ENCODE measurements at regions not wholly inside any gene's neighbourhood (a gene's known extent, or its start where the extent isn't known, plus 50 kb on each side); places are given as distances from the start of the nearest gene placed in this dataset.

DNA sequence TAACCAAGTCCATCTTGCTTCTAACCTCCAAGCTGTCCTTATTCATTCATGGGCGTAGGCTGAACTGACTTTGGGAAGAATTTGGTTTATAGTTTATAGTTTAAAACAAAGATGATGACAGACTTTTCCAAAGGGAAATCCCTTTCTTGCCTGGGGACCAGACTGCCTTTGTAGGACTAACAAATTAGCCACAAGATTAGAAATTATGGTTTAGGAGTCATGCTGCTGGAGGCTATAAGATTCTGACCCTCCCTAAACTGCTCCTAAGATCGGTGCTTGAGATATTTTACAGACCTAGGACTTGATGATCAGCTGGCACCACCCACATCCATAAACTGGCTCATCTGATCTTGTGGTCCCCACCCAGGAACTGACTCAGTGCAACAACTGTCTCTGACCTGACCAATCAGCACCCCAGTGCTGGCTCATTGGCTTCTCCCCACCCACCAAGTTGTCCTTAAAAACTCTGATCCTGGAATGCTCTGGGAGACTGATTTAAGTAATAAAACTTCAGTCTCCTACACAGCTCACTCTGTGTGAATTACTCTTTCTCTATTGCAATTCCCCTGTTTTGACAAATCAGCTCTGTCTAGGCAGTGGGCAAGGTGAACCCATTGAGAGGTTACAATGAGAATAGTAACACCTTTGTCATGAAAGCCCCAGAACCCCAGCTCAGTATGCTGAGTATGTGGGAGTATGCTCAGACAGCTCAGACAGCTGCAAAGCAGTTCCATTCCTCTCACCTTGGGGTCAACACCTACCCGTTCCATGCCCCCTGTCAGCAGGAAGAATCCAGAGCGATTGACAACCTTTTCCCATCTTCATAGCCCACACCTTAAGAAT, 51.6 kb upstream of the C15orf39 start:
- TF ChIP-seq FOXP2 (optimal IDR thresholded peaks at IDR 0.05; ENCODE audit: borderline replicate concordance, extremely low read depth, extremely low read length, insufficient read depth) (no peak), REST (IDR thresholded peaks at IDR 0.05; ENCODE audit: insufficient read depth in 1 of 2, low read depth in 2 of 2, low read length in 2 of 2) (no peak), TAF1 (IDR thresholded peaks at IDR 0.05; ENCODE audit: borderline replicate concordance, insufficient read depth, low read length) (no peak), POLR2AphosphoS5 (IDR thresholded peaks at IDR 0.05; ENCODE audit: low read depth, low read length) (no peak), SIN3A (IDR thresholded peaks at IDR 0.05; ENCODE audit: borderline replicate concordance, insufficient read depth, low read length) (no peak)

DNA sequence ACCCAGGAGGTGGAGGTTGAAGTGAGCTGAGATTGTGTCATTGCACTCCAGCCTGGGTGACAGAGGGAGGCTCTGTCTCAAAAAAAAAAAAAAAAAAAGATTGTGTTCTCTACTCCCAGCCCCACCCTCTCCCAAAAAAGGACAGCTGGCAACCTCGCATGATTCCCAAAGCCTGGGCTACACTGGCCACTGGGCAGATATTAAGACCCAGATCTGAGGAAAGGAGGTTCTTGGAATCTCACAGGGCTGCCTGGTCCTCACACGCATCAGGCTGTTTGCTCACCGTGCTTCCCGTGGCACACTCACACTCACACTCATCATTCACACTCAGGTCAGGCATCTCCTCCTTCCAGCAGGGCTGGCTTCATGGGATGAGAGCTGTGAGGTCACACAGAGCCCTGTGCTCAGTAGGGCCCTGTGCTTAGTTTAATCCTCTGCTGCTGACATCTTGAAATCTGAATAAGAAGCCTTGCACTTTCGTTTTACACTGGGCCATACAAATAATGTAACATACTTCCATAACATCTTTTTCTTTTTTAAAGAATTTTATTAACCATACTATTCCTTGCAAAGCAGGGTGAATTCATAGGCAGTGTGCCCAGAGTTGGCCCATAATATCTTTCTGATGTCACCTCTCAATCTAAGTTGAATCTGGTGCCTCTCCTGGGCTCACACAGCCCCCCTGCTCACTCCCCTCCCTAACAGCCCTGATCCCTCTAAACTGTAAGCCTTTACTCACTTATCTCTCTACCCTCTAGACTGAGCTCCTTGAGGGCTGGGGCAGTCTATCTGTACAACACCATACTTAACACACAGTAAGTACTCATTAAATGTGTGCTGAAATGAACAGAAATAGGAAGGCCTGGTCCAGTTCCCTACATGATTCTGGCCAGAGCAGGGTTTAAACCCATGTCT, 50.2 kb upstream of the C15orf39 start:
- TF ChIP-seq TAF1 (IDR thresholded peaks at IDR 0.05; ENCODE audit: borderline replicate concordance, insufficient read depth, low read length) (no peak), REST (IDR thresholded peaks at IDR 0.05; ENCODE audit: insufficient read depth in 1 of 2, low read depth in 2 of 2, low read length in 2 of 2) (no peak), SIN3A (IDR thresholded peaks at IDR 0.05; ENCODE audit: borderline replicate concordance, insufficient read depth, low read length) (no peak), POLR2AphosphoS5 (IDR thresholded peaks at IDR 0.05; ENCODE audit: low read depth, low read length) (no peak), FOXP2 (optimal IDR thresholded peaks at IDR 0.05; ENCODE audit: borderline replicate concordance, extremely low read depth, extremely low read length, insufficient read depth) (no peak)
